SKM-1 treated with dmso at 0.1 percent for 144 hours (cell line): ENCODE measurements at regions not wholly inside any gene's neighbourhood (a gene's known extent, or its start where the extent isn't known, plus 50 kb on each side); places are given as distances from the start of the nearest gene placed in this dataset.

Source experiments
- DNase-seq: peaks from one replicate; lab custom pipeline; 2025; ENCODE audit not compliant: unreplicated experiment; lab: John Stamatoyannopoulos, UW

- peak; percentile 1 for DNase-seq
Measured at GRCh38 chr9:36728651-36729520, 156.2 kb downstream of the MELK start.

DNA sequence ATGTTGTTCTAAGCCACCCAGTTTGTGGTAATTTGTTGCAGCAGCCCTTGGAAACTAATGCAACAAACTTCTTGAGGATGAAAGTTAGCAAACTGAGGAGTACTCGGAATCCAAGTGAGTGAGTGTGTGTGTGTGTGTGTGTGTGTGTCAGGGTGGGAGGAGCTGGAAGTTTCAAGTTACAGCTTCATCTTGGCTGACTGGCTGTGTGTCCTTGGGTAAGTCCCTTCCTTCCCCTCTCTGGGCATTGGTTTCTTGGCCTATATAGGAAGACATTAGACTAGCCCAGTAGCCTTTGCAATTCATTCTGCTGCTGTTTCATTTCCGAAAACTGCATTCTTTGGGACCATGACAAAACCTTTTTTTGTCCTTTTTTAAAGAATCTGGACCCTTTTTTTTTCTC lies 157.2 kb downstream of the MELK start:
- no peak for DNase-seq

DNA sequence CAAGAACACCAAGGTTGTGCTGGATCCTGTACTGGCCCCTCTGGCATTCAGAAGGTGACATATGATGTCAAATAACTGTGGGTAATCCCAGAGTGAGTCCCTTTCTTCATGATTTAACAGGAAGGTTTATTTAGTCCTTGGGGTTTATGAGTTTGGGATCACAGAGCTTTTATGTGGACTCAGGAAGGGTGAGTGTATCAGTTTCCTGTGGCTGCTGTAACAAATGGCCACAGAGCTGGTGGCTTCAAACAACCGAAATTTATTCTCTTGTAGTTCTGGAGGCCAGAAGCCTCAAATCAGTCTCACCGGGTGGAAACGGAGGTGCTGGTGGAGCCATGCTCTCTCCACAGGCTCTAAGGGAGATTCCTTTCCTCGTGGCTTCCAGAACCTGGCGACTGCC lies 157.7 kb downstream of the MELK start:
- no peak for DNase-seq

DNA sequence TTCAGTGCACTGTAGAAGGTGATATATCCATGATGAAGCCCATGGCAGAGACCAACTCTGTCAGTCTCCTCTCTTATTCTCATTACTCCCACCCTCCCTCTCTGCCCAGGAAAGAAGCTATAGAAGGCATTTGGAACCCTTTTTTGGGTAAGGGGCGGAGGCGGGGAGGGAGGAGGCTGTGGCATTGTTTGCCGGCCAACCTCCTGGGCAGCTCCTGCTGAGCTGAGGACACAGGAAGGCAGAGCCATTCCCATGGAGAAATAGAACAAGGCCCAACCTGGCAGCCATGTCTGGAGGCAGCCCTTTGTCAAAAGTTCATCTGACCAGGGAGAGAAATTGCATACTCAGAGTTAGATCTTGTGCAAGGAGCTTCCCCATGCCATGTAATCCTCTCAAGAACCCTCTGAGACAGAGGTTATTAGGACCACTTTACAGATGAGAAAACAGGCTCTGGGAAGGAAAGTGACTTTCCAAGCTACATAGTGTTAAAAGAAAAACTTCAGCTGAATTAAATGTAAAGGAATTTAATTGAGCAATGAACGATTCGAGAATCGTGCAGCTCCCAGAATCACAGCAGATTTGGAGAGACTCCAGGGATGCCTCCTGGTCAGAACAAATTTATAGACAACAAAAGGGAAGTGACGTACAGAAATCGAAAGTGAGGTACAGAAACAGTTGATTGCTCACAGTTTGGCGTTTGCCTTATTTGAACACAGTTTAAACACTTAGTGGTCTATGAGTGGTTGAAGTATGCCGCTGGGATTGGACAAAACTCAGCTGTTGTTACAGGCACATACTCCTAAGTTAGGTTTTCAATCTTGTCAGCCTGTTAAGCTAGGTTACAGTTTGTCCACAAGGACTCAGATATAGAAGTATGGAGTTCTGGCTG lies 158.6 kb downstream of the MELK start:
- DNase-seq: no peak

DNA sequence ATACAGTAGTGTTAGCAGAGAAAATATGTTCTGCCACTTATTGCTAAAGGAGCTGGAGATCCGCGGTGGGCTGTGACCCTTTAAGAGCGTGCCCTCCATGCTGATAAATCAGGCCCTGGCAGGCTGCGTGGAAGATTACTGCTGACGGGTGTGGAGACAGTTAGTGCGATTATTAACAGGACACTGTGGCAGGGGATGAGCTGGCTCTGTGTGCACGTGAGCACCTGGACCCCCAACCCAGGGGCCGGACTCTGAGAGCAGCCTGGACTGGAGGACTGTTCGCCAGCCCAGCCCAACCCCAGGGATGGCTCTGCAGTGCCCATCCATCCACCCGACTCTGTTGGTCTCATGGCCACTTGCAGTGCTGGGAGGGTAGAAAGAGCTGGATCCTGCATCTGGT lies 162.0 kb downstream of the MELK start:
- no peak for DNase-seq

DNA sequence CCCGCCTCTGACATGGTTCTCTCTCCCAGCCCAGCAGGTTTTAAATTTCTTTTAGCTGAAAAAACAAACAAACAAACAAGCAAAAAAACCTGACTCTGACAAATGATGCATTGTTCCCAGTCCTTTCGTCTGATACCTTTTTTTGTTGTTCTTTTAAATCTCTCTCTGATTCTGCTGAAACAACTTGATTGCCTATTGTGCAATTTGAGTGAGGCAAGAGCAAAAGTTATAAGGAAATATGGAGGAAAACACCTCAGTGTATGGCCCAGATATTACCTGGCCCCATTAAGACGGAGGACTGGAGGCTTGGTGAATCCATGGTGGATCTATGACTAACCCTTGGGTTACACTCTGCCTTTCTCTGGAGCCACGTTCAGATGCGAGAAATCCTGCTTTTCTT lies 164.0 kb downstream of the MELK start:
- no peak for DNase-seq

DNA sequence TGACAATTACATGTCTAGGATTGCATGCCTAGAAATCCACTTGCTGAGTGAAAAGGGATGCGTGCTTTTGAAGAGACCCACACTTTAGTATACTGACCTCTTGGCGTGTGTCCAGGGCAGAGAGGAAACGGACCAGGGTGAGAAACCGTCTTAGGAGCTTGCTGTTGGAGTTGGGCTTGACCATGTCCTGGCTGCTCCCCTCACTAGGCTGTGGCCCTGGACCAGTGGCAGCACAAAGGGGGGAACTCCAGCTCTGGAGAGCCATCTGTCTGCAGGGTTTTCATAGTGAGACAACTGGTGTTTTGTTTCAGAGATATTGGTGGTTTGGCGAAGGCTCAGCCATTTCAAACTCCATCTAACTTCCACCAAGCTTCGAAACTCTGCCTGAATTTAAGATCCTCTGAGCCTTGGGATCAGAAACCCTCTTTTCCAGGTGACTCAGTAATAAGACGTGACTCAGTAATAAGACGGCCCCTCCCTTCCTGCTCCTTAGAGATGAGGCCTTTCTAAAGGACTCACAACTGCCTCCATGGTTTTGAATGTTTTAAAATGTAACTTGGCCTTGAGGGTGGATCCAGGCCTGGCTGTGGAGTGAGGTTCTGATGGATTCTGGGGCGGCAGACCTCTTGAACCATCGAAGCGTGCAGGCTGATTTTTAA lies 165.8 kb downstream of the MELK start:
- DNase-seq: no peak

DNA sequence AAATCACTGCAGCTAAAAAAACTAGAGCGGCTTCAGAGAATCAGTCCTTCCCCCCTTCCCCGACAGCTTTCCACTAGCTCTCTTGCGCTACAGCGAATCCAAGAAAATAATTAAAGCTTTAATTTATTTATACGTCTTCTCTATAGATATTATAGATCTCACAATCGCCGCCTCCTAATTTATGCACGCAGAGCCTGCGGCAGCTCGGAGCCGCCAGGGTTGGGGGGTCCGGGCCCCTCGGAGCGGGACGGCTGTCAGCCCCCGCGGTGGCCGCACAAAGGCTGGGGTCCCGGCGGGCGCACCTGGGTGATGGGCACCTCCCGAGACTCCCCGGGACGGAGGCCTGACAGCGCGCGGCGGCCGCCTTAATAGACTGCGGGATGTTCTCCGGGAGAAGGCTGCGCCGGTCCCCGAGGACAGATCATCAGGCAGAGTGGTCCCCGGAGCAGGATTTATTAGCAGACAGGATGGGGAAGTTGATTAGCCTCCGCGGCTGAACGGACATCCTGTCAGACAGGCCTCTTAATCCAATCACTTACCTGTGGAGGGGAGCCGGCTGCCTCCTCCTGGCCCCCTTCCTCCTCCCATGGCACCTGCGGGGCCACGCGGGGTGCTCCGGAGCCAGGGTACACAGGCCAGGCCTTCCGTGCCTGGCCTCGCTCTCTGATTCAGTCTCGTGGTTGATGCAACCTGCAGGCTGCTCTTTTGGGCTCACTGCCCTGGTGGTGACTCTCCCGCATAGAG lies 166.8 kb downstream of the MELK start:
- no peak for DNase-seq

DNA sequence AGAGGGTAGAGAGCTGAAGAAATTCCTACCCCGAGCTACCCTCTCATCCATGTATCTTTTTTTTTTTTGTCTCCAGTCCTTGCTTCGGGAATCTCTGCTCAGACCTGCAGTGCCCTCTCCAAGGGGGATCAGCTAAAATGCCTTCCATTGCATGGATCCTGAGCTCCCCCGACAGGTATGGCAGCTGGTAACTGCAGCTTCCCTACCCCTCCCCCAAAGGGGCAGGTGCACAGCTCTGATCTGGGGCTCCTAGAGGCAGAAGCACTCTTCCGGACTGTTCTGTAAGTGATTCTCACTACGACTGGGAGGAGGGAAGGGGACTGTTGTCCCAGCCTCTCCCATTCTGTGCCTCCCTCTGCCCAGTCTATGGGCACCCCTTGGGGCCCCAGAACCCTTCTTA lies 169.6 kb downstream of the MELK start:
- no peak for DNase-seq

DNA sequence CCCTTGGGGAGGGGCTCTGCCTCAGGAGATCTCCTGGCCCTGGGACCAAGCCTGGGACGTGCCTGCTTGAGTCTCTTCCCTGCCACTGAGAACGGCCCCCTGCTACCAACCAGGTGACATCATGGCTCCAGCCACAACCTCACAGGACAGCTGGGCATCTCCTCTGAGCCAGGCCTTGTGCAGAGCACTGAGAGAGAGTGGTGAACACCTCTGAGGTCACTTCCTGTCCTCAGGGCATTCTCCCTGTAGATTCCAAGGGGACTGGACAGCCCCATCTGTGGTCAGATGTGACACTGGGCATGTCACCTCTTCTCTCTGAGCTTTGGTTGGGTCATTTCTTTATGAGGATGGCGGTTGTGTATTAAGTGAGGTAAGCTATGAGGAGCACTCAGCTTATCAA lies 172.0 kb downstream of the MELK start:
- no peak for DNase-seq

DNA sequence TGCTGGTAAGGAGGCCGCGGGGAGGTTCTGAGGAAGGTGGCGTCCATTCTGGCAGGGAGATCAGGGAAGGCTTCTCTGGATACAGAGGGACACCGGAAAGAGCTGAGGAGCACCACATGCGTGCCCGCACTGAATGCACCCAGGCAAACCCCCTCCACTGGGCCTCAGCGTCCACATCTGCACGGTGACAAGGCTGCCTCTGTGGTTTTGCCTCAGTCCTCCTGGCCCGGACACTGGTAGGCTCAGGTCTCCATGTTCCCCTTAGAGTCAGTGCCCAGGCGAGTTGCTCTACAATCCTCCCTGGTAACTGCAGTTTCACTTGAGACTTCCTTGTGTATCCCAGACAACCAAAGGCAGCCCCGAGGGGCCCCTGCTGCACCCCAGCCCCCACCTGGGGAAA lies 173.3 kb downstream of the MELK start:
- no peak for DNase-seq

GRCh38 chr9:36746415-36746814 lies 173.7 kb downstream of the MELK start:
- no peak for DNase-seq

GRCh38 chr9:36748322-36748899 lies 175.7 kb downstream of the MELK start:
- DNase-seq: no peak

GRCh38 chr9:36749461-36749860 lies 176.8 kb downstream of the MELK start:
- DNase-seq: no peak

- DNase-seq: no peak
Measured at GRCh38 chr9:36750630-36751029, 177.9 kb downstream of the MELK start.

DNA sequence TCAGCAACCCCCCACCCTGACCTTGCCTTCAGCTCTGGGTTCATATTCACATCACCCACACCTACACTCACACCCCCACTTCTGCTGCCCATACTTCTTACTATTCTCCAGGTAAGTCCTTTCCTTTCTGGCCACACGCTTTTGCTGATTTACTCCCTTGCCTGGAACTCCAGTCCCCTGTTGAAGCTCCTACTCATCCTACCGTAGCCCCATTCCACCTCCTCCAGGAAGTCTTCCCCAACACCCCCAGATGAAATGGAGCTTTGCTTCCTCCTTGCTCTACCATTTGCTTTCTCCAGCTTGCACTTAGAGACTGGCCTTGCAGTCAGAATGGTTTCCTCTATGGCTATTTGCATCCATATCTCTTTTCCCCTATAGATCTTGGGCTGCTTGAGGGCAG lies 182.3 kb downstream of the MELK start:
- no peak for DNase-seq

DNA sequence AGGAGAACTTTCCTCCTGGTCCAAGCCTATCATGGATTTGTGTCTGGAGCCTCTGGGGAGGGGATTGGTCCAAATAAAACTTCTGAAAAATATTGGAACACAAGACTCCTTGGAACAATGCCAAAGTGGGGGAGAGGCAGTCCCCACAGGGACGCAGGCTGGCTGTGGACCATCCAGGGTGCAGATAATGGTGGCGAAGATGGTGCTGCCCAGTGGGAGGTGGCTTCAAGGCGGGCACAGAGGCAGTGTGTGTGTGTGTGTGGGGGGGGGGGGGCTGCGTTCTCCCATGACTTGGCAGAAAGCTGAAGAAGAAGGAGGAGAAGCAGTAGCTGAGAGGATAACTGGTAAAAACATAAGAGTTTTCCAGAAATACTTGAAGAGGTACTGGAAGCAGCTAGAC lies 186.4 kb downstream of the MELK start:
- DNase-seq: no peak

DNA sequence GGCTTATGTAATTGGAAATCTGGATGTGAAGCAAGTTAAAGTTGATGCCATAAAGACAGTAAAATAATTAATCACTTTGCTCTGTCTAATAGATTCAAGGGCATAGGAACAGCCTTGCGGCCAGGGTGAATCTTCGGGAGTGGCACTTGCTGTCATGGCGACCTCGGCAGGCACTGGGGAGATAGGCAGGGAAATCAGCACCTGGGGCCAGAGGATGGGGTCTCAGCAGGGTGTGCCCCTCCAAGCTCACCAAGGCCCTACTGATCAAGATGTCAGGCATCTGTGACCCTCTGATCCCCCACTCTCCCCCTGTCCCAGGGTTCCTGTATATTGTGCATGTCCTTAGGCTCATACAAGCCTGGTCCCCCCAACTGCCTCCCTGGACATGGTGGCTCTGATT lies 187.3 kb downstream of the MELK start:
- DNase-seq: no peak

DNA sequence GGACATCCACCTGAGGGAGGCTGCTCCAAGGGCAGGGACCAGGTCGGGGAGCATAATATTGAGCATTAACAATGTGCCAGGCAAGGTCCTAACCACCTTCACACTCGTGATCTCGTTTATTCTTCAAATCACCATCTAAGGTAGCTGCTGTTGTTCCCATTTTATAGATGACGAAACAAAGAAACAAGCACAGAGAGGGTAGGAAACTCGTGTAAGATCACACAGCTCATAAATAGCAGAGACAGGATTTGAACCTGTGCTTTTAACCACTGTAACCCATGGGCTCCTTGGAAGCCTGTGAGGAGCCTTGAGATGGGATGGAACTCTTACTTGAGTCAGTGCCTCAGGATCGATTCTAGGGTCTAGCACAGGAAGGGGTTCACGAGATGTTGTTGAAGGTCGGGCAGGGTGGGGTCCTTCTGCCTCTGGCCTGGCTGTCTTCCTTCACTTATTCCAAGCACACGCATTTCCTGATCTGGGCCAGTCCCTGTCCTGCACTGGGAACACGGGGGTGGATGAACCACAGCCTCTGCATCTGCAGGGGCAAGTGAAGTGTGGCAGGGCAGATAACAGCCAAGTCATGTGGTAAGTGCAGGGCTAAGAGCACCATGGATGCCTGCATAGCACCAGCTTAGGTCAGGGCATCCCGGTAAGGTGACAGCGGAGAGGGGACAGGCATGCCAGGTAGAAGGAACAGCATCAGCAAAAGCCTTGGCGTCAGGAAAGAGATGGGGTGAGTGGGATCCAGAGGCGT lies 188.1 kb downstream of the MELK start:
- no peak for DNase-seq

DNA sequence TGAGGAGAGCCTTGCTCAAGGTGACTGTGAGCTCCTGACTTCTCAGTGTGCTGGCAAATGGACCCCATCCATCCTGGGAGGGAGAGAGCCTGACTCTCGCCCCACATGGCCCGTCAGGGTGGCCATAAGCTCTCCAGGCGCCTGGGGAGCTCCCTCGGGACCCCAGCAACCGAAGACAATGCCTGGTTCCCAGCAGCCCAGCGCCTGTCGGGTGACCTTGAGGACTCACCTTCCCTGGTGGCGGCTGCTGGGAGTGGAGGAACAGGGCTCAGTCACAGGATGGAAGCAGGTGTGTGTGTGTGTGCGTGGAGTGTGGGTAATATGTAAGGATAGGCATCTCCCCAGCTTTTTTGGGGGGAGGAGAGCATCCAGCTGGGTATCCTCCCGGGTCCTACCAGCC lies 190.3 kb downstream of the MELK start:
- DNase-seq: no peak
